ENCODE measurements at regions not wholly inside any gene's neighbourhood (a gene's known extent, or its start where the extent isn't known, plus 50 kb on each side); places are given as distances from the start of the nearest gene placed in this dataset.

GRCh38 chr20:47886454-47887041 lies 101.3 kb upstream of the SULF2 start (continued):
- TF ChIP-seq REST (IDR thresholded peaks at IDR 0.05; ENCODE audit: borderline replicate concordance in 1 of 2, low read depth in 1 of 2, low read length in 2 of 2) (no peak), ZNF878 (CRISPR knock-in tag; IDR thresholded peaks at IDR 0.05) (no peak), NR3C1 (CRISPR knock-in tag; IDR thresholded peaks at IDR 0.05) (no peak), SOX5 (CRISPR knock-in tag; IDR thresholded peaks at IDR 0.05; ENCODE audit: borderline replicate concordance) (no peak; the same call in 1 of the 2 replicates), ZBTB39 (CRISPR knock-in tag; IDR thresholded peaks at IDR 0.05) (no peak), JUND (CRISPR knock-in tag; IDR thresholded peaks at IDR 0.05) (peak; percentile 27; the same call in 1 of the 2 replicates), ZNF713 (CRISPR knock-in tag; IDR thresholded peaks at IDR 0.05) (no peak), ZNF570 (CRISPR knock-in tag; IDR thresholded peaks at IDR 0.05; ENCODE audit: borderline replicate concordance) (no peak), BCL3 (CRISPR knock-in tag; IDR thresholded peaks at IDR 0.05) (peak; percentile 71; the same call in 1 of the 2 replicates), ZBED4 (CRISPR knock-in tag; IDR thresholded peaks at IDR 0.05; ENCODE audit: borderline replicate concordance) (no peak), ZNF614 (CRISPR knock-in tag; IDR thresholded peaks at IDR 0.05; ENCODE audit: borderline replicate concordance) (no peak), ATM (IDR thresholded peaks at IDR 0.05; ENCODE audit: borderline replicate concordance) (no peak), HIC2 (CRISPR knock-in tag; IDR thresholded peaks at IDR 0.05; ENCODE audit: low read depth) (no peak), NCOA1 (CRISPR knock-in tag; IDR thresholded peaks at IDR 0.05) (no peak)
